ENCODE measurements at regions not wholly inside any gene's neighbourhood (a gene's known extent, or its start where the extent isn't known, plus 50 kb on each side); places are given as distances from the start of the nearest gene placed in this dataset.
A peak's percentile ranks its signal among the peaks of the same experiment; 100 is the strongest.

- peaks cover 0 to 49% (median 0%) of the 10 kb centered on the region in 3 donors for H3K27me3 ChIP-seq
These were observed 96.7 kb upstream of the TRABD2B start for GRCh38 chr1:48093696-48094528.

GRCh38 chr1:48093147-48093546 lies 96.0 kb upstream of the TRABD2B start:
- intact Hi-C loops (cut with DNase I; ENCODE audit: low total_unique reads) = no loop called here
- no peak for DNase-seq

More at GRCh38 chr1:48093696-48094528, 96.7 kb upstream of the TRABD2B start:
- DNase-seq = peak; percentile 91 to 94
- WGBS, 5 donors = 30 to 45% (median 36%) methylated on average over 14 to 24 of the region's 24 CpGs
- Histone ChIP-seq H3K4me3 (no peak overlapping the region), H3K27ac (no peak overlapping the region), H3K36me3 (no peaks in the 10 kb centered on the region), H3K4me1 (peaks cover 0 to 7% (median 5%) of the 10 kb centered on the region in 4 donors), H3K9me3 (no peaks in the 10 kb centered on the region)
- peak in 1 of 3 donors; percentile 66 for TF ChIP-seq POLR2AphosphoS5 (IDR thresholded peaks at IDR 0.05)
- TF ChIP-seq CTCF (IDR thresholded peaks at IDR 0.05) = peak in 5 of 7 experiments; percentile 69 to 88 (median 78)
- TF ChIP-seq POLR2A (IDR thresholded peaks at IDR 0.05) = no peak
- no peak for TF ChIP-seq EP300 (IDR thresholded peaks at IDR 0.05)
- intact Hi-C loops (cut with DNase I; ENCODE audit: low total_unique reads) = no loop called here

GRCh38 chr1:48092401-48092800 lies 95.2 kb upstream of the TRABD2B start:
- Histone ChIP-seq H3K4me1 (peaks cover 0 to 7% (median 5%) of the 10 kb centered on the region in 4 donors), H3K4me3 (no peak overlapping the region), H3K9me3 (no peaks in the 10 kb centered on the region), H3K36me3 (no peaks in the 10 kb centered on the region), H3K27me3 (peaks cover 0 to 41% (median 0%) of the 10 kb centered on the region in 3 donors), H3K27ac (no peak overlapping the region)
- intact Hi-C loops (cut with DNase I; ENCODE audit: low total_unique reads) = no loop called here
- no peak for TF ChIP-seq EP300 (IDR thresholded peaks at IDR 0.05)
- no peak for TF ChIP-seq CTCF (IDR thresholded peaks at IDR 0.05)
- no peak for TF ChIP-seq POLR2AphosphoS5 (IDR thresholded peaks at IDR 0.05)
- TF ChIP-seq POLR2A (IDR thresholded peaks at IDR 0.05) = no peak
- no peak for DNase-seq
- 67 to 77% (median 73%) methylated on average over 7 of the region's 7 CpGs for WGBS, 5 donors

More at GRCh38 chr1:48093147-48093546, 96.0 kb upstream of the TRABD2B start:
- no peak overlapping the region for H3K27ac ChIP-seq
- H3K9me3 ChIP-seq = no peaks in the 10 kb centered on the region
- WGBS, 5 donors = 40 to 49% (median 45%) methylated on average over 8 of the region's 8 CpGs
- no peak for TF ChIP-seq POLR2AphosphoS5 (IDR thresholded peaks at IDR 0.05)
- no peak for TF ChIP-seq POLR2A (IDR thresholded peaks at IDR 0.05)
- no peak for TF ChIP-seq CTCF (IDR thresholded peaks at IDR 0.05)
- TF ChIP-seq EP300 (IDR thresholded peaks at IDR 0.05) = no peak
- peaks cover 0 to 46% (median 0%) of the 10 kb centered on the region in 3 donors for H3K27me3 ChIP-seq
- no peak overlapping the region for H3K4me3 ChIP-seq
- H3K36me3 ChIP-seq = no peaks in the 10 kb centered on the region
- H3K4me1 ChIP-seq = peaks cover 0 to 7% (median 5%) of the 10 kb centered on the region in 4 donors

- H3K9me3 ChIP-seq = no peaks in the 10 kb centered on the region
- TF ChIP-seq POLR2AphosphoS5 (IDR thresholded peaks at IDR 0.05) (no peak), POLR2A (IDR thresholded peaks at IDR 0.05) (no peak), EP300 (IDR thresholded peaks at IDR 0.05) (no peak), CTCF (IDR thresholded peaks at IDR 0.05) (no peak)
These were observed 92.2 kb upstream of the TRABD2B start for GRCh38 chr1:48089356-48089891.

More at GRCh38 chr1:48089356-48089891, 92.2 kb upstream of the TRABD2B start:
- Histone ChIP-seq H3K27ac (no peak overlapping the region), H3K36me3 (no peaks in the 10 kb centered on the region), H3K4me1 (peaks cover 0 to 7% (median 5%) of the 10 kb centered on the region in 4 donors), H3K4me3 (no peak overlapping the region), H3K27me3 (peaks cover 0 to 39% (median 0%) of the 10 kb centered on the region in 3 donors)
- no peak for DNase-seq
- intact Hi-C loops (cut with DNase I; ENCODE audit: low total_unique reads) = no loop called here
- 88 to 93% (median 92%) methylated on average over 22 to 26 of the region's 26 CpGs for WGBS, 5 donors
